A549 (cell line): ENCODE measurements at regions not wholly inside any gene's neighbourhood (a gene's known extent, or its start where the extent isn't known, plus 50 kb on each side); places are given as distances from the start of the nearest gene placed in this dataset.
A peak's percentile ranks its signal among the peaks of the same experiment; 100 is the strongest.

Source experiments
- ATAC-seq, 2 experiments: fragments of 200-7000 bp in 1 of 2; fragments of >200 bp in 1 of 2; cut with Nextera tagmentation in 1 of 2; cut with Tn5 transposase in 1 of 2; 3 replicates each; pipeline versions ENCODE4 v1.8.0 to v1.9.1; 2018 to 2020; ENCODE audit warnings: mild to moderate bottlenecking in 1 of 2, moderate library complexity in 1 of 2
- CTCF ChIA-PET: fragments of 300-600 bp; sonication (Branson Sonifier 250); formaldehyde crosslinking; extraction: SDS; loops from one replicate; lab custom pipeline; 2021; ENCODE audit warnings: antibody characterized with exemption, inconsistent platforms; lab: Yijun Ruan, JAX
- POLR2A ChIA-PET: fragments of 350-600 bp; formaldehyde crosslinking; extraction: SDS; loops from one replicate; lab custom pipeline; 2021; ENCODE audit warnings: antibody characterized with exemption, inconsistent platforms; lab: Yijun Ruan, JAX
- DNase-seq, 2 experiments: peaks; one replicate each; pipeline versions ENCODE4 v3.0.0 to v3.0.0-alpha.2; 2011 to 2016; ENCODE audit warnings: low read depth in 1 of 2, low spot score in 1 of 2
- FAIRE-seq: peaks from 2 replicates; lab custom pipeline; 2011; peaks lifted over from hg19 to GRCh38; lab: Jason Lieb, UNC
- H3K27ac ChIP-seq, 2 experiments: fragments of >200 bp; sonication (Bioruptor Twin); formaldehyde crosslinking; 3 replicates each; pipeline ENCODE4 v1.5.1; 2016 to 2017
- H3K4me1 ChIP-seq: fragments of >200 bp; sonication (Bioruptor Twin); formaldehyde crosslinking; 3 replicates; pipeline ENCODE4 v1.6.1; 2016
- H3K4me2 ChIP-seq: fragments of >200 bp; sonication (Bioruptor Twin); formaldehyde crosslinking; 3 replicates; pipeline ENCODE4 v1.6.1; 2016
- H3K4me3 ChIP-seq: fragments of >200 bp; sonication (Bioruptor Twin); formaldehyde crosslinking; 3 replicates; pipeline ENCODE4 v1.5.1; 2016
- H3K9me3 ChIP-seq: fragments of >200 bp; sonication (Bioruptor Twin); formaldehyde crosslinking; 3 replicates; pipeline ENCODE4 v1.6.1; 2016
- CHD2 ChIP-seq: fragments of 150-350 bp; IDR thresholded peaks from 2 replicates; pipeline ENCODE4 v1.6.1; 2014; ENCODE audit warnings: low read length; ENCODE audit not compliant: partially characterized antibody
- EHF ChIP-seq: fragments of 250-450 bp; sonication (Bioruptor Pico); IDR thresholded peaks from 2 replicates; pipeline ENCODE4 v1.5.0; 2020; ENCODE audit warnings: mild to moderate bottlenecking
- EHMT2 ChIP-seq: fragments of 200-600 bp; sonication (generic); IDR thresholded peaks from 2 replicates; pipeline ENCODE4 v1.6.1; 2016; ENCODE audit warnings: antibody characterized with exemption, low read depth, mild to moderate bottlenecking, moderate library complexity
- EP300 ChIP-seq, 2 experiments: fragments of >200 bp; sonication (Bioruptor Twin); formaldehyde crosslinking; IDR thresholded peaks; 2 replicates in 1 of 2; 3 replicates in 1 of 2; pipeline ENCODE4 v1.6.1; 2016 to 2017
- ESRRA ChIP-seq: fragments of 150-350 bp; IDR thresholded peaks from 2 replicates; pipeline ENCODE4 v1.6.1; 2014; ENCODE audit warnings: mild to moderate bottlenecking, low read length, borderline replicate concordance
- FOSB ChIP-seq: fragments of 250-450 bp; sonication (Bioruptor Pico); IDR thresholded peaks from 2 replicates; pipeline ENCODE4 v1.5.0; 2020; ENCODE audit warnings: mild to moderate bottlenecking, moderate library complexity
- GATA3 ChIP-seq: IDR thresholded peaks from 2 replicates; pipeline ENCODE4 v1.6.1; 2012; ENCODE audit warnings: borderline replicate concordance
- HOXA7 ChIP-seq: fragments of 250-450 bp; sonication (Bioruptor Pico); IDR thresholded peaks from 2 replicates; pipeline ENCODE4 v1.5.0; 2020; ENCODE audit warnings: mild to moderate bottlenecking, moderate library complexity
- HOXB5 ChIP-seq: fragments of 250-450 bp; sonication (Bioruptor Pico); IDR thresholded peaks from 2 replicates; pipeline ENCODE4 v1.5.0; 2020; ENCODE audit warnings: mild to moderate bottlenecking, moderate library complexity
- KDM5A ChIP-seq: fragments of 200-600 bp; sonication (generic); IDR thresholded peaks from 2 replicates; pipeline ENCODE4 v1.6.1; 2016; ENCODE audit warnings: antibody characterized with exemption, mild to moderate bottlenecking
- NFE2L2 ChIP-seq: fragments of 150-350 bp; conservative IDR thresholded peaks from 2 replicates; pipeline ENCODE4 v1.6.1; 2014; ENCODE audit warnings: low read length
- PHF8 ChIP-seq: fragments of 200-600 bp; sonication (generic); IDR thresholded peaks from 2 replicates; pipeline ENCODE4 v1.6.1; 2016; ENCODE audit warnings: low read depth, mild to moderate bottlenecking, antibody characterized with exemption, moderate library complexity, borderline replicate concordance
- POLR2A ChIP-seq: IDR thresholded peaks from 2 replicates; pipeline ENCODE4 v1.6.1; 2012; ENCODE audit warnings: mild to moderate bottlenecking, low read length
- POLR2AphosphoS2 ChIP-seq: conservative IDR thresholded peaks from 2 replicates; pipeline ENCODE4 v1.6.1; 2012; ENCODE audit warnings: low read length, improper control_type of control experiment, inconsistent platforms
- RAD21 ChIP-seq, 2 experiments: fragments of >200 bp in 1 of 2; sonication (Bioruptor Twin) in 1 of 2; formaldehyde crosslinking in 1 of 2; IDR thresholded peaks in 1 of 2; conservative IDR thresholded peaks in 1 of 2; 2 replicates in 1 of 2; 3 replicates in 1 of 2; pipeline ENCODE4 v1.6.1; 2012 to 2018; ENCODE audit warnings: inconsistent platforms in 1 of 2
- RARB ChIP-seq: fragments of 250-450 bp; sonication (Bioruptor Pico); IDR thresholded peaks from 2 replicates; pipeline ENCODE4 v1.8.0; 2021; ENCODE audit warnings: mild to moderate bottlenecking, moderate library complexity
- RCOR1 ChIP-seq: fragments of 150-350 bp; IDR thresholded peaks from 2 replicates; pipeline ENCODE4 v1.6.1; 2014; ENCODE audit warnings: antibody characterized with exemption, low read length, low read depth
- TFCP2L1 ChIP-seq: fragments of 250-450 bp; sonication (Bioruptor Pico); IDR thresholded peaks from 2 replicates; pipeline ENCODE4 v1.5.0; 2021; ENCODE audit warnings: mild to moderate bottlenecking
- TP53 ChIP-seq: fragments of 250-450 bp; sonication (Bioruptor Pico); IDR thresholded peaks from 2 replicates; pipeline ENCODE4 v1.5.0; 2021; ENCODE audit warnings: mild to moderate bottlenecking, moderate library complexity
- ZC3H11A ChIP-seq: fragments of 450-650 bp; IDR thresholded peaks from 2 replicates; pipeline ENCODE4 v1.6.1; 2014; ENCODE audit warnings: antibody characterized with exemption, mild to moderate bottlenecking
- ZNF302 ChIP-seq: fragments of 250-450 bp; sonication (Bioruptor Pico); IDR thresholded peaks from 2 replicates; pipeline ENCODE4 v1.9.0; 2021; ENCODE audit warnings: inconsistent platforms, mild to moderate bottlenecking, moderate library complexity
- WGBS: methylation state at CpG from one replicate; pipeline ENCODE4 v1.1.6; 2017; ENCODE audit errors: missing lambda C conversion rate; 5-methylcytosine and 5-hydroxymethylcytosine counted together
- TF ChIP-seq, protein P1 (sequence below): fragments of 200-600 bp; sonication (generic); IDR thresholded peaks from 2 replicates; pipeline ENCODE4 v1.6.1; 2016; ENCODE audit warnings: antibody characterized with exemption, mild to moderate bottlenecking, moderate library complexity
- TF ChIP-seq, protein P2 (sequence below): IDR thresholded peaks from 2 replicates; pipeline ENCODE4 v1.6.1; 2012
- TF ChIP-seq, protein P3 (sequence below): fragments of >200 bp; sonication (Bioruptor Twin); formaldehyde crosslinking; IDR thresholded peaks from 3 replicates; pipeline ENCODE4 v1.6.1; 2016

DNA sequence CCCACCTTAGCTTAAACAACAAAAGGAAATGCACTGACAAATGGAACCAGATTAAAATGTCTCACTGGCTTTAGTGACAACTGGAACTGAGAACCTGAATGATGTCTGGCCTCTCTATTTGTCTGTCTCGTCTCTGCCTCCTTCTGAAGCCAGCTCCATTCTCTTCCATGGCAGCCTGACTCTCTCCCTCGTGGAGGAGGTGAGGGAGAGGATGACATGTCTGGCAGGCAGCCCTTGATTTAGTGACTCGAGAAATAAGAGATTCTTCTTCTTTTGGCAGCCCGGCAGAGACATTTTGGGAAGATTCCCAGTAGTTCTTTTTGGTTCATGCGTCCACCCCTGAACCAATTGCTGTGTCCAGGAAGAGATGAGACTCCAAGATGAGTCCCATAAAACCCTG is 131.7 kb downstream of the KLF5 start (continued):
- TF ChIP-seq, protein P1, sequence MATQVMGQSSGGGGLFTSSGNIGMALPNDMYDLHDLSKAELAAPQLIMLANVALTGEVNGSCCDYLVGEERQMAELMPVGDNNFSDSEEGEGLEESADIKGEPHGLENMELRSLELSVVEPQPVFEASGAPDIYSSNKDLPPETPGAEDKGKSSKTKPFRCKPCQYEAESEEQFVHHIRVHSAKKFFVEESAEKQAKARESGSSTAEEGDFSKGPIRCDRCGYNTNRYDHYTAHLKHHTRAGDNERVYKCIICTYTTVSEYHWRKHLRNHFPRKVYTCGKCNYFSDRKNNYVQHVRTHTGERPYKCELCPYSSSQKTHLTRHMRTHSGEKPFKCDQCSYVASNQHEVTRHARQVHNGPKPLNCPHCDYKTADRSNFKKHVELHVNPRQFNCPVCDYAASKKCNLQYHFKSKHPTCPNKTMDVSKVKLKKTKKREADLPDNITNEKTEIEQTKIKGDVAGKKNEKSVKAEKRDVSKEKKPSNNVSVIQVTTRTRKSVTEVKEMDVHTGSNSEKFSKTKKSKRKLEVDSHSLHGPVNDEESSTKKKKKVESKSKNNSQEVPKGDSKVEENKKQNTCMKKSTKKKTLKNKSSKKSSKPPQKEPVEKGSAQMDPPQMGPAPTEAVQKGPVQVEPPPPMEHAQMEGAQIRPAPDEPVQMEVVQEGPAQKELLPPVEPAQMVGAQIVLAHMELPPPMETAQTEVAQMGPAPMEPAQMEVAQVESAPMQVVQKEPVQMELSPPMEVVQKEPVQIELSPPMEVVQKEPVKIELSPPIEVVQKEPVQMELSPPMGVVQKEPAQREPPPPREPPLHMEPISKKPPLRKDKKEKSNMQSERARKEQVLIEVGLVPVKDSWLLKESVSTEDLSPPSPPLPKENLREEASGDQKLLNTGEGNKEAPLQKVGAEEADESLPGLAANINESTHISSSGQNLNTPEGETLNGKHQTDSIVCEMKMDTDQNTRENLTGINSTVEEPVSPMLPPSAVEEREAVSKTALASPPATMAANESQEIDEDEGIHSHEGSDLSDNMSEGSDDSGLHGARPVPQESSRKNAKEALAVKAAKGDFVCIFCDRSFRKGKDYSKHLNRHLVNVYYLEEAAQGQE = no peak
- TF ChIP-seq RCOR1 (no peak), FOSB (no peak), RARB (CRISPR knock-in tag) (no peak), ZNF302 (CRISPR knock-in tag) (no peak)
- TF ChIP-seq, all 56 proteins: peak for 0

DNA sequence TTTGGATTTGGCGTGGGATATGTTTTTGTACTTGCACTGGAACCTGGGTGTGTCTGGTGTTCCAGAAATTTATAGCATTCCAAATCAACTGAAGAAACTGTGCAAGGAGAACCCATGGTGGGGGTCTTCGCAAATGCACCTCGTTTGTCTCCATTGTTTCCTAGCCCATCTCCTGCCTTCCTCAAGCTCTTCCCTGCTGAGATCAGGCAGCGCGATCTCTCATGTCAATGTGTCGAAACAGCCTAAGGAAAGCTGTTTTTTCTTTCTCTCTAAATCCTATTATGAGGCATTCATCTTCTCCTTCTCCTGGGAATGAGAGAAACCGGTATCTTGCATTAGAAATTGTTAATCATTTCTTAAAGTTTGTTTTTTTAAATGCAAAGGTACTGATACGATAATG is 131.0 kb downstream of the KLF5 start:
- Histone ChIP-seq H3K4me2 (peak overlapping the region; percentile 70), H3K9me3 (no peaks in the 10 kb centered on the region), H3K27ac (peak overlapping the region; percentile 56 to 68; a peak in 5 of 6 replicates), H3K4me1 (peaks cover 34% of the 10 kb centered on the region; the same call in 2 of the 3 replicates), H3K4me3 (peak overlapping the region; percentile 25; the same call in 2 of the 3 replicates)
- ATAC-seq = peak in 1 of 2 experiments; percentile 23; a peak in 1 of 6 replicates
- CTCF ChIA-PET = no interaction called here
- TF ChIP-seq EP300 (IDR thresholded peaks at IDR 0.05) = no peak
- TF ChIP-seq CHD2 = no peak
- no peak for TF ChIP-seq ZC3H11A
- TF ChIP-seq FOSB = no peak
- no peak for TF ChIP-seq ESRRA
- TF ChIP-seq RAD21 (conservative IDR thresholded peaks at IDR 0.05 in 1 of 2, IDR thresholded peaks at IDR 0.05 in 1 of 2) = no peak
- POLR2A ChIA-PET = interaction anchor here (0.7 kb wide), 1 partner anchor 130 kb away, joined by 5 read pairs; no protein-coding TSS in a partner anchor
- no peak for DNase-seq
- no peak for FAIRE-seq
- 43% methylated on average over 8 of the region's 8 CpGs for WGBS

DNA sequence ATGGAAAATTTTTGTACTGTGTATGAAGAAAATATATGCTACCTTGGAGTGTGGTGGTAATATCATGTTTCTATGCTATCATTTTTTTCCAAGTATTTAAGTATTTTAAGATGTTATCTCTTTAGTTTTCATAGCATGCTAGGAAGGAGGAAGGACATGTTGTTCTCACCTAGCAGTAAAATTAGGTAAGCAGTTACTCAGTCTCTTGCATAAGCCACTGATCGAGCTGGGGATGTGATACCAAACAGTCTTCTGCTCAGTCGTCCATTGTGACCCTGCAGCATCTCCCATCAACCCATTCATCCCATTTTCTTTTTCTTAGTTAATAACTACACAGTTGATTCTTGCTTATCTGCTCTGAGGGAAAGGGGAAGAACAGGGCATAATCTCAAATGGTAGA is 130.6 kb downstream of the KLF5 start:
- ATAC-seq (peak in 1 of 2 experiments; percentile 51; a peak in 2 of 6 replicates), DNase-seq (no peak), FAIRE-seq (no peak)
- Histone ChIP-seq H3K9me3 (no peaks in the 10 kb centered on the region), H3K4me3 (peak overlapping the region; percentile 25; the same call in 2 of the 3 replicates), H3K27ac (peak overlapping the region; percentile 56 to 68; a peak in 5 of 6 replicates), H3K4me2 (peak overlapping the region; percentile 70), H3K4me1 (peaks cover 30% of the 10 kb centered on the region; the same call in 2 of the 3 replicates)
- TF ChIP-seq EP300 (IDR thresholded peaks at IDR 0.05) = no peak
- ChIA-PET CTCF (no interaction called here), POLR2A (interaction anchor here (0.7 kb wide), 1 partner anchor 129 kb away, joined by 5 read pairs; no protein-coding TSS in a partner anchor)
- 2% methylated on average over 2 of the region's 2 CpGs for WGBS

DNA sequence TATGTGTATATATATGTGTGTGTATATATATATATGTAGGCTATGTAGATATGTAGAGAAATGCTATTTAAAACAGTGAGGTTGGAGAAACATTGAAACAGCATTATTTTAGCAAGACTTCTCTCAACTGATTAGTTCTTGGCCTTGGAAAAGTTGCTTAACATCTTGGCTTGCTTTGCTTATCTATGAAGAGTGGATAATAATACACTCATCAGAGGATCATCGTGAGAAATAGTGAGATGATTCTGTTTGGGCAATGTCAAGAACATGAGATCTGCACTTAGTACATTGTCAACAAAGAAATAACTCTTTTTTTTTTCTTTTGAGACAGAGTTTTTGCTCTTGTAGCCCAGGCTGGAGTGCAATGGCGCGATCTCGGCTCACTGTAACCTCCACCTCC is 128.3 kb downstream of the KLF5 start:
- DNase-seq (no peak), ATAC-seq (no peak), FAIRE-seq (no peak)
- H3K9me3 ChIP-seq = no peaks in the 10 kb centered on the region
- 72% methylated on average over 4 of the region's 4 CpGs for WGBS
- no peak overlapping the region for H3K27ac ChIP-seq
- H3K4me3 ChIP-seq = no peak overlapping the region
- H3K4me2 ChIP-seq = no peak overlapping the region
- TF ChIP-seq HOXB5 (no peak), POLR2A (no peak), KDM5A (no peak), NFE2L2 (no peak), TP53 (CRISPR knock-in tag) (no peak), HOXA7 (CRISPR knock-in tag) (no peak), GATA3 (no peak), EHMT2 (no peak), POLR2AphosphoS2 (no peak), TFCP2L1 (CRISPR knock-in tag) (no peak), FOSB (no peak), ESRRA (no peak), RCOR1 (no peak), PHF8 (no peak), EHF (CRISPR knock-in tag) (no peak)
- TF ChIP-seq, protein P1 = no peak
- TF ChIP-seq, protein P2, sequence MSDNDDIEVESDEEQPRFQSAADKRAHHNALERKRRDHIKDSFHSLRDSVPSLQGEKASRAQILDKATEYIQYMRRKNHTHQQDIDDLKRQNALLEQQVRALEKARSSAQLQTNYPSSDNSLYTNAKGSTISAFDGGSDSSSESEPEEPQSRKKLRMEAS = no peak
- TF ChIP-seq, protein P3, sequence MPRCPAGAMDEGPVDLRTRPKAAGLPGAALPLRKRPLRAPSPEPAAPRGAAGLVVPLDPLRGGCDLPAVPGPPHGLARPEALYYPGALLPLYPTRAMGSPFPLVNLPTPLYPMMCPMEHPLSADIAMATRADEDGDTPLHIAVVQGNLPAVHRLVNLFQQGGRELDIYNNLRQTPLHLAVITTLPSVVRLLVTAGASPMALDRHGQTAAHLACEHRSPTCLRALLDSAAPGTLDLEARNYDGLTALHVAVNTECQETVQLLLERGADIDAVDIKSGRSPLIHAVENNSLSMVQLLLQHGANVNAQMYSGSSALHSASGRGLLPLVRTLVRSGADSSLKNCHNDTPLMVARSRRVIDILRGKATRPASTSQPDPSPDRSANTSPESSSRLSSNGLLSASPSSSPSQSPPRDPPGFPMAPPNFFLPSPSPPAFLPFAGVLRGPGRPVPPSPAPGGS = no peak
- POLR2A ChIA-PET = no interaction called here
- CTCF ChIA-PET = no interaction called here
- peaks cover 24% of the 10 kb centered on the region; the same call in 2 of the 3 replicates for H3K4me1 ChIP-seq
